Dendritic cell treated with granulocyte-macrophage colony-stimulating factor and Interleukin-4, amounts not matched to agents 40 ng/mL and 50 ng/mL, for 4 days (primary cell): ENCODE measurements at regions not wholly inside any gene's neighbourhood (a gene's known extent, or its start where the extent isn't known, plus 50 kb on each side); places are given as distances from the start of the nearest gene placed in this dataset.

Experiments
- H3K27ac Mint-ChIP-seq: one replicate; pipeline ENCODE4 v1.8.0; 2022; ENCODE audit warnings: mild to moderate bottlenecking, mixed read lengths
- H3K27me3 Mint-ChIP-seq: one replicate; pipeline ENCODE4 v1.8.0; 2022; ENCODE audit warnings: mild to moderate bottlenecking, mixed read lengths
- H3K36me3 Mint-ChIP-seq: one replicate; pipeline ENCODE4 v1.8.0; 2022; ENCODE audit warnings: low read depth, mixed read lengths
- H3K4me1 Mint-ChIP-seq: one replicate; pipeline ENCODE4 v1.8.0; 2022; ENCODE audit warnings: low read depth, mixed read lengths
- H3K4me3 Mint-ChIP-seq: one replicate; pipeline ENCODE4 v1.8.0; 2022; ENCODE audit warnings: mild to moderate bottlenecking, moderate library complexity, mixed read lengths
- H3K9me3 Mint-ChIP-seq: one replicate; pipeline ENCODE4 v1.8.0; 2022; ENCODE audit warnings: mixed read lengths
- intact Hi-C: fragments of 100-400 bp; cut with micrococcal nuclease; formaldehyde crosslinking; loops from one replicate; pipeline ENCODE4 v1.15.0; 2022

DNA sequence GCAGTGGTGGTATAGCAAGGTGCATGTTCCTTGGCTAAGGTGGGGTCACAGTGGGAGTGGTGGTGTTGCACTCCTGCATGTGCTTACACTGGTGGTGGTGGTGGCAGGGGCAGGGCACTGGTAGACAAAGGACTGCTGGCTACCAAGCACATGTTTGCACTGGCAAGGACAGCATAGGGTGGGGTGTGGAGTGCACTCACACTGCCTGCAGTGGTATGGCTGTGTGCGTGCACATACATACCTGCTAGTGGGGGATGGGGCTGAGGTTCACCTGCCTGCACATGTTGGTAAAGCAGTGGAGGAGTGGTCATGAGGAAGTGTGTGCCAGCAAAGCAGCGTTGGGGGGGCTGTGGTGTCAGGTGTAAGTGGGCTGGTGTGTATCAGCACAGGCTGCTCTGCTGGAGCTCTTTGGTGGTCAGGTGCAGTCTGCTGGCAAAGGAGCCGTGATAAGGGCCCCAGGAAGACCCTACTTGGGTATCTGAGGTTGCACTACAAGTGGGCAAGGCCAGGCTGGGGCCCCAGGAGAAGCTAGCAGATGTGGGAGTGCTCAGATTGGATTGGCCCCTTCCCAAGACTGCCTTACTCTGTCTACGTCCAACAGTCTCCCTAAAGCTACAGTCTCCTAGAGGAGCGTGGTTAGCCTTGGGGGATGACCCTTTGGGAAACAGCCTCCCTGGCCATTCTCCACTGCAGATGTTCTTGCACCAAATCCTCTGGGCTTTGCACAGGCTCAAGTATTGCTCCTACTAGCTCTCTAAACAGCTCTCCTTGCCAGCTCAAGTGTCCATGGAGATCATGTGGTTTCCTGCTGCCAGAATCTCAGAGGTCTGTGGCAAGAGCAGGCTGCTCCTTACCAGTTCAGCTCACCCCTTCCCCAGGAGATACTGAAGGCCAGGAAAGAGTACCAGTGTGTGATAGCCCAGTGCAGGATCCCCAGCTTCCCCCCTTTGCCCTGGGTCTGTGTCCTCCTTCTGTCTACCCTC is 486.3 kb upstream of the PABPC4L start:
- H3K9me3 Mint-ChIP-seq: peaks cover 10% of the 10 kb centered on the region
- no peaks in the 10 kb centered on the region for H3K36me3 Mint-ChIP-seq
- intact Hi-C loops: no loop called here
- H3K27me3 Mint-ChIP-seq: no peaks in the 10 kb centered on the region
- H3K27ac Mint-ChIP-seq: no peak overlapping the region
- no peak overlapping the region for H3K4me3 Mint-ChIP-seq
- H3K4me1 Mint-ChIP-seq: no peaks in the 10 kb centered on the region

DNA sequence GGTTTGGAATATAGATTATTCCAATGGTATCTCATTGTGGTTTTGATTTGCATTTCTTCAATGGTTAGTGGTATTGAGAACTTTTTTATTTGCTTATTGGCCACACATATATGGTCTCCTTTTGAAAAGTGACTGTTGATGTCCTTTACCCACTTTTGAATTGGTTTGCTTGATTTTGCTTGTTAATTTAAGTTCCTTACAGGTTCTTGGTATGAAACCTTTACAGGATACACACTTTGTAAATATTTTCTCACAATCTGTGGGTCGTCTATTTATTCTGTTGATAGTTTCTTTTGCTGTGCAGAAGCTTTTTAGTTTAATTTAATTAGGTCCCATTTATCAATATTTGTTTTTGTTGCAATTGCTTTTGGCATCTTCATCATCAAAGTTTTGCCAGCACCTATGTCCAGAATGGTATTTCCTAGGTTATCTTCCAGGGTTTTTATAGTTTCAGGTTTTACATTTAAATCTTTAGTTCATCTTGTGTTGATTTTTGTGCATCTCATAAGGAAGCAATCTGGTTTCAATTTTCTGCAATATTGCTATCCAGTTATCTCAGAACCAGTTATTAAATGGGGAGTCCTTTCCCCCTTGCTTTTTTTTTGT is 475.7 kb upstream of the PABPC4L start:
- no peak overlapping the region for H3K4me3 Mint-ChIP-seq
- peaks cover 29% of the 10 kb centered on the region for H3K9me3 Mint-ChIP-seq

DNA sequence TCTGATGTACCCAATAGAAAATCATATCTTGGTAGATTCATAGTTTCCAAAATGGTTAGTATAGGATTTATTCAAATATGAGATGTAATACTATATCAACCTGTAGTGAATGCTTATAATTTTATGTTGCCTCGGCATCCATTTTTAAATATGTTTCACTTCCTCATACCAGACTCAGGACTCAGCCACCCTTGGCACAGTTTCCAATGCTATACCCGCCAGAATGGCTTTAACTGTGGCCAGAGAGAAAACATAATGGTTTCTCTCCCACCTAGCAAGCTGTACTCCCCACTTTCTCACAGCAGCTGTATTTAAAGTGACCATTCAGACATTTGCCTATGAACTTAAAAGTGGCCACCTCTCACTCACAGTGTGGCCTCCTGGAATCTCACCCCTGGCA is 466.6 kb upstream of the PABPC4L start:
- no peaks in the 10 kb centered on the region for H3K9me3 Mint-ChIP-seq
- intact Hi-C loops: no loop called here
- no peak overlapping the region for H3K4me3 Mint-ChIP-seq
- H3K27me3 Mint-ChIP-seq: no peaks in the 10 kb centered on the region
- no peak overlapping the region for H3K27ac Mint-ChIP-seq
- no peaks in the 10 kb centered on the region for H3K36me3 Mint-ChIP-seq
- no peaks in the 10 kb centered on the region for H3K4me1 Mint-ChIP-seq

More for the DNA sequence above, 475.7 kb upstream of the PABPC4L start:
- Mint-ChIP-seq H3K36me3 (no peaks in the 10 kb centered on the region), H3K4me1 (no peaks in the 10 kb centered on the region), H3K27ac (no peak overlapping the region), H3K27me3 (no peaks in the 10 kb centered on the region)
- intact Hi-C loops: no loop called here

DNA sequence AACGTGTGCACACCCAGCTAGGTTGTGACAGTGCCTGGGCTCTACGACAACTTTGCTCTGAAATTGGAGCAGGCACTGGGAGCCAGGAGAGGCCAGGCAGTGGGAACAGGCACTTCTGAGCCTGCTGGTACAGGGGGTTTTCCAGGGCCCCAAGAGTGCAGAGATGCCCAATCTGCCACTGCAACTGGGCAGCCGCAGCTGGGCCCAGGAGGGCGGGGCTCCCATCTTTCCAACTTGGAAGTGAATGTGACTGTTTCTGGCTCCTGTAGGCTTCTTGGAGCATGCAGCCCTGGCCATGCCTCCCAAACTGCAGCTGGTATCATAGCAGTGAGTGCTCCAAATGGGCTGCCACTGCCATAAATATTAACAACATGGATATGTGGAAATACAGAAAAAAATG is 465.1 kb upstream of the PABPC4L start:
- H3K27ac Mint-ChIP-seq: no peak overlapping the region
- H3K27me3 Mint-ChIP-seq: no peaks in the 10 kb centered on the region
- H3K4me1 Mint-ChIP-seq: no peaks in the 10 kb centered on the region
- no peaks in the 10 kb centered on the region for H3K36me3 Mint-ChIP-seq
- no peaks in the 10 kb centered on the region for H3K9me3 Mint-ChIP-seq
- intact Hi-C loops: no loop called here
- H3K4me3 Mint-ChIP-seq: no peak overlapping the region

GRCh38 chr4:134665429-134665828 is 463.8 kb upstream of the PABPC4L start:
- Mint-ChIP-seq H3K27me3 (no peaks in the 10 kb centered on the region), H3K27ac (no peak overlapping the region), H3K36me3 (no peaks in the 10 kb centered on the region), H3K9me3 (no peaks in the 10 kb centered on the region), H3K4me3 (no peak overlapping the region), H3K4me1 (no peaks in the 10 kb centered on the region)
- intact Hi-C loops: no loop called here

- intact Hi-C loops: no loop called here
Observed at GRCh38 chr4:134663742-134664141, 462.2 kb upstream of the PABPC4L start.

GRCh38 chr4:134650461-134650860 is 448.9 kb upstream of the PABPC4L start:
- no peak overlapping the region for H3K27ac Mint-ChIP-seq

More at GRCh38 chr4:134663742-134664141, 462.2 kb upstream of the PABPC4L start:
- Mint-ChIP-seq H3K27ac (no peak overlapping the region), H3K36me3 (no peaks in the 10 kb centered on the region), H3K27me3 (no peaks in the 10 kb centered on the region), H3K4me3 (no peak overlapping the region), H3K4me1 (no peaks in the 10 kb centered on the region), H3K9me3 (no peaks in the 10 kb centered on the region)

DNA sequence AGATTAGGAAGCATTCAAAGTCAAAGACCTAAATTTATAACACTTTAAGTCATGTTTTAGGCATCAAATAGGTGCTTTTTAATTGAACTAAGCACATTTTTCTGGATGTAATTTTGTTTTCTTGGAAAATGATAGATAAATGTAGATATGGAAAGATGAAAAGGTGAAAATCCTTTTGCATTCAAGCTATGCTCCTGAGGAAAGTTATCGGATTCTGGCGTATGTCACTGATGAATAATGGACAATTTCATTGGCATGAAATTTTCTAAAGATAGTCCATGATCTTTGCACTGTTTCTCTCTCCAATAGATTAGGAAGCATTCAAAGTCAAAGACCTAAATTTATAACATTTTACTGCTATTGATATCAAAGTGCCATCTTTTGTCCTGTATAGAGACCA is 444.2 kb upstream of the PABPC4L start:
- Mint-ChIP-seq H3K36me3 (no peaks in the 10 kb centered on the region), H3K27me3 (no peaks in the 10 kb centered on the region), H3K4me1 (no peaks in the 10 kb centered on the region), H3K4me3 (no peak overlapping the region), H3K9me3 (no peaks in the 10 kb centered on the region), H3K27ac (no peak overlapping the region)
- intact Hi-C loops: no loop called here

More at GRCh38 chr4:134650461-134650860, 448.9 kb upstream of the PABPC4L start:
- no peak overlapping the region for H3K4me3 Mint-ChIP-seq
- no peaks in the 10 kb centered on the region for H3K27me3 Mint-ChIP-seq
- no peaks in the 10 kb centered on the region for H3K36me3 Mint-ChIP-seq
- no peaks in the 10 kb centered on the region for H3K4me1 Mint-ChIP-seq
- no peaks in the 10 kb centered on the region for H3K9me3 Mint-ChIP-seq
- intact Hi-C loops: no loop called here

DNA sequence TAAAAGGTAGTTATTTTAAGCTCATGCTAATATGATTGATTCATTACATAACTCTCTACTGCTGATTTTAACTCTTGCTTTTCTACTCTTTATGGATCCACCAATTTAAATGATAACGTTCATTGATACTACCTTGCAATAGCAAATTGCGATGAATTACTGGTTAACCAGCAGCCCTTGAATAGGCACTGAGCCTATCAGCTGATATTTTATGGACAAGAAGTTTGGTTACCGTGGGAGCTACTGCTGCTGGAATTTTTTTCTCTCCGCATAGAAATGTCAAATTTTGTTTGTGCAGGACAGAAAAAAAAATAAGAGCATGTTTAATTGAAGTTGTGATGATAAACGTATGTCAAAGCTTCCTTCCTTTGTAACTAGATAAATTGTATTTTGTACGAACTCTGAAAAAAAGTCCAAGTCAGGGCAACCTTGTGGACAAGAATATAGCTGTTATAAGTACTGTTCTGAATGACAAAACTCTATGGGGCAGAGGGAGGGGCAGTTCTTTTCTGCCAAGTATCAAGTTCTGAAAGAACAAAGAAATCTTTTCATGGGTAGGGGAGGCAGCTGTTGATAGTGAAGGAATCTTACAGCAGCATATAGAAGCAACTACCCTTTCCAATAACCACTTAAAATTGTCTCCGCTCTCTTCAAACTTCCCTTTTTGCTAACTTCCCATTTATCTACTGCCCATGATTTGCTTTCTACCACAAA is 434.9 kb upstream of the PABPC4L start:
- intact Hi-C loops: no loop called here

DNA sequence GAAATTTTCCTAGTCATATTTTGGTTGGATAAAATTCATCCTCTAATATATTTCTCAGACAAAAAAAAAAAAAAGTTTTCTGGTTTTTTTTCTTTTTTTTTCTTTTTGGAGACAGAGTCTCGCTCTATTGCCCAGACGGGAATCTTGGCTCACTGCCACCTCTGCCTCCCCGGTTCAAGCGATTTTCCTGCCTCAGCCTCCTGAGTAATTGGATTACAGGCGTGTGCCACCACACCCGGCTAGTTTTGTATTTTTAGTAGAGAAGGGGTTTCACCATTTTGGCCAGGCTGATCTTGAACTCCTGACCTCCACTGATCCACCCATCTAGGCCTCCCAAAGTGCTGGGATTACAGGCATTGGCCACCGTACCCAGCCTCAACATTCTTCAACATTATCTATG is 432.7 kb upstream of the PABPC4L start:
- H3K4me3 Mint-ChIP-seq: no peak overlapping the region
- intact Hi-C loops: no loop called here
- H3K27ac Mint-ChIP-seq: no peak overlapping the region
- H3K4me1 Mint-ChIP-seq: no peaks in the 10 kb centered on the region
- H3K27me3 Mint-ChIP-seq: no peaks in the 10 kb centered on the region
- H3K36me3 Mint-ChIP-seq: no peaks in the 10 kb centered on the region
- no peaks in the 10 kb centered on the region for H3K9me3 Mint-ChIP-seq

More for the DNA sequence above, 434.9 kb upstream of the PABPC4L start:
- H3K27me3 Mint-ChIP-seq: no peaks in the 10 kb centered on the region
- H3K4me3 Mint-ChIP-seq: no peak overlapping the region
- no peaks in the 10 kb centered on the region for H3K9me3 Mint-ChIP-seq
- H3K36me3 Mint-ChIP-seq: no peaks in the 10 kb centered on the region
- H3K27ac Mint-ChIP-seq: no peak overlapping the region
- no peaks in the 10 kb centered on the region for H3K4me1 Mint-ChIP-seq

DNA sequence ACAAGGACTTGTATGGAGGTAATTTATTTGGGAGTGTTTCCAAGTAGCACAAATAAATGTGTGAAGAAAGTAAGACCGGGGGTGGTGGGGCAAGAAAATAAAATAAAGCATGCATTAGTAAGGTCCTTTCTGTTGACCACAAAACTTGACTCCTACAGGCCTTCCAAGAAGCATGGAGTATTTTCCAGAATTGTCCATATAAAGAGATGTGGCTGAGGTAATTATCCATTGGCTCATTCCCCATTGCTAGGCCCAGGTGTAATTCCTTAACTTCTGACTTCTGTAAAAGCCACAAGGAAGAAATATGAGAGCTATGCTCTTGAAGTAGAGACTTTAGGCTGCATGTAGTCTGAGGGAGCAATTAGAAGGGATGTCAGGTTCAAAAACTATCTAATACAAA is 430.5 kb upstream of the PABPC4L start:
- H3K4me1 Mint-ChIP-seq: no peaks in the 10 kb centered on the region
- no peaks in the 10 kb centered on the region for H3K9me3 Mint-ChIP-seq

GRCh38 chr4:134628066-134628465 is 426.5 kb upstream of the PABPC4L start:
- Mint-ChIP-seq H3K4me1 (no peaks in the 10 kb centered on the region), H3K27ac (no peak overlapping the region), H3K9me3 (no peaks in the 10 kb centered on the region), H3K4me3 (no peak overlapping the region), H3K36me3 (no peaks in the 10 kb centered on the region), H3K27me3 (no peaks in the 10 kb centered on the region)
- intact Hi-C loops: no loop called here

More for the DNA sequence above, 430.5 kb upstream of the PABPC4L start:
- H3K36me3 Mint-ChIP-seq: no peaks in the 10 kb centered on the region
- H3K4me3 Mint-ChIP-seq: no peak overlapping the region
- no peaks in the 10 kb centered on the region for H3K27me3 Mint-ChIP-seq
- H3K27ac Mint-ChIP-seq: no peak overlapping the region
- intact Hi-C loops: no loop called here

DNA sequence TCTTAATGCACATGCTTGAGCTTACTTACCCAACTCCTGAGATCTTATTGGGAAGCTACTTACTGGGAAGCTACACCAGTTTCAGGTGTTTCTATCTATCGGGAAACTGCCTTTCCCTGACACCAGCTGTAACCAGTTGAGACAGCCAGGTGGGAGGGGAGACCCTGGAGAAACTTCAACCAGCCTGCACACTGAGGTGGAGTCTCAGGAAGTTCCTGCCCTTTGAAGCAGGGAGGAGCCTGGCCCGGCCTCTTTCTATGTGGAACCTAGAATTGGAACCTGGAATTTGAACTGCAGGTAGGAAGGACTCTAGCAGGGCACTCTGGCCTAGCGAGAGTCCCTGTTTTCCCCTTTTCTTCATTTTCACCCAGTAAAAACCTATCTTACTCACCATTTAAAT is 425.8 kb upstream of the PABPC4L start:
- H3K4me1 Mint-ChIP-seq: no peaks in the 10 kb centered on the region
- intact Hi-C loops: no loop called here
- no peak overlapping the region for H3K27ac Mint-ChIP-seq
- no peaks in the 10 kb centered on the region for H3K9me3 Mint-ChIP-seq
- H3K4me3 Mint-ChIP-seq: no peak overlapping the region
- no peaks in the 10 kb centered on the region for H3K36me3 Mint-ChIP-seq
- no peaks in the 10 kb centered on the region for H3K27me3 Mint-ChIP-seq

DNA sequence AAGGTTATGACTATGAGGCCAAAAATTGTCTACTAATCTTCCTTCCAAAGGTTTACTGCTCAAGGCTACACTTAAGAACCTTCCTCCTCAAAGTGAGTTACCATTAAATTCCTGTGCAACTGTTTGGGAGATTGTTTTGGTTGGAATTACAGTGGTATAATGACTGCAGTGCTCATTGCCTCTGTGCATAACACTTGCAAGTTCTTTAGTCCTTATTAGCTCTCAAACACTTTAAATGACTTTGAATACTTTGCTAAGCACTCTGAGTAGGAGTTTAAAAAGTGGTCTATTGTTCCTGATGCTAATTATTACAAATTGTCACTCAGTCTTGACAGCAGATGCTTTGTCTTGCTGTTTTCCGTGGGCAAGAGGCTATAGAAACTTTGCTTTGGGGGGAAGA is 422.8 kb upstream of the PABPC4L start:
- Mint-ChIP-seq H3K4me3 (no peak overlapping the region), H3K27ac (no peak overlapping the region), H3K4me1 (no peaks in the 10 kb centered on the region), H3K27me3 (no peaks in the 10 kb centered on the region), H3K9me3 (no peaks in the 10 kb centered on the region), H3K36me3 (no peaks in the 10 kb centered on the region)
- intact Hi-C loops: no loop called here
